H9 (cell line): ENCODE measurements at regions not wholly inside any gene's neighbourhood (a gene's known extent, or its start where the extent isn't known, plus 50 kb on each side); places are given as distances from the start of the nearest gene placed in this dataset.

Experiments
- DNase-seq: peaks from one replicate; pipeline ENCODE4 v3.0.0-alpha.2; 2017
- H2AFZ ChIP-seq: one replicate; pipeline ENCODE4 v1.6.1; 2013; ENCODE audit warnings: mild to moderate bottlenecking, low read length, control low read depth, moderate library complexity
- H2AK5ac ChIP-seq: 2 replicates; pipeline ENCODE4 v1.6.1; 2013; ENCODE audit warnings: low read length, control low read depth, mixed read lengths; ENCODE audit not compliant: insufficient read length
- H2BK120ac ChIP-seq: one replicate; pipeline ENCODE4 v1.6.1; 2013; ENCODE audit warnings: low read depth, mild to moderate bottlenecking, low read length, control low read depth, inconsistent platforms; ENCODE audit not compliant: poor library complexity, severe bottlenecking
- H2BK12ac ChIP-seq: 2 replicates; pipeline ENCODE4 v1.6.1; 2013; ENCODE audit warnings: low read length, control low read depth, mixed read lengths, low read depth; ENCODE audit not compliant: insufficient read length
- H2BK15ac ChIP-seq: 2 replicates; pipeline ENCODE4 v1.6.1; 2013; ENCODE audit warnings: low read depth, low read length, control low read depth
- H2BK20ac ChIP-seq: one replicate; pipeline ENCODE4 v1.6.1; 2013; ENCODE audit warnings: low read depth, mild to moderate bottlenecking, low read length, control low read depth, inconsistent platforms; ENCODE audit not compliant: poor library complexity, severe bottlenecking
- H2BK5ac ChIP-seq: 2 replicates; pipeline ENCODE4 v1.6.1; 2013; ENCODE audit warnings: low read length, control low read depth, mixed read lengths; ENCODE audit not compliant: insufficient read length
- H3K14ac ChIP-seq: 2 replicates; pipeline ENCODE4 v1.6.1; 2013; ENCODE audit warnings: low read length, control low read depth; ENCODE audit not compliant: insufficient read depth
- H3K18ac ChIP-seq: 2 replicates; pipeline ENCODE4 v1.6.1; 2013; ENCODE audit warnings: low read depth, mild to moderate bottlenecking, mixed read lengths, low read length, control low read depth; ENCODE audit not compliant: insufficient read length
- H3K23ac ChIP-seq: 2 replicates; pipeline ENCODE4 v1.6.1; 2013; ENCODE audit warnings: low read length, control low read depth, mixed read lengths, low read depth; ENCODE audit not compliant: insufficient read length
- H3K23me2 ChIP-seq: 2 replicates; pipeline ENCODE4 v1.6.1; 2013; ENCODE audit warnings: low read depth, mild to moderate bottlenecking, mixed read lengths, low read length, control low read depth; ENCODE audit not compliant: insufficient read length, poor library complexity, severe bottlenecking
- H3K27ac ChIP-seq: 2 replicates; pipeline ENCODE4 v1.5.1; 2013; ENCODE audit warnings: low read length, control low read depth, mixed read lengths, low read depth; ENCODE audit not compliant: insufficient read length
- H3K27me3 ChIP-seq: 2 replicates; pipeline ENCODE4 v1.6.1; 2013; ENCODE audit warnings: low read length, control low read depth, inconsistent platforms; ENCODE audit not compliant: insufficient read depth
- H3K4ac ChIP-seq: 2 replicates; pipeline ENCODE4 v1.6.1; 2013; ENCODE audit warnings: low read depth, mild to moderate bottlenecking, control low read depth, inconsistent platforms, low read length, moderate library complexity
- H3K4me1 ChIP-seq: 2 replicates; pipeline ENCODE4 v1.6.1; 2013; ENCODE audit warnings: low read length, control low read depth, inconsistent platforms; ENCODE audit not compliant: insufficient read depth
- H3K4me2 ChIP-seq: 2 replicates; pipeline ENCODE4 v1.6.1; 2013; ENCODE audit warnings: low read length, control low read depth, mixed read lengths; ENCODE audit not compliant: insufficient read length, insufficient read depth
- H3K56ac ChIP-seq: 2 replicates; pipeline ENCODE4 v1.6.1; 2013; ENCODE audit warnings: low read depth, mild to moderate bottlenecking, mixed read lengths, low read length, control low read depth; ENCODE audit not compliant: insufficient read length
- H3K79me1 ChIP-seq: 2 replicates; pipeline ENCODE4 v1.6.1; 2013; ENCODE audit warnings: low read depth, mild to moderate bottlenecking, moderate library complexity, low read length, control low read depth, inconsistent platforms; ENCODE audit not compliant: insufficient read depth, poor library complexity, severe bottlenecking
- H3K79me2 ChIP-seq: 2 replicates; pipeline ENCODE4 v1.6.1; 2013; ENCODE audit warnings: low read length, control low read depth, inconsistent platforms; ENCODE audit not compliant: insufficient read depth
- H3K9ac ChIP-seq: 2 replicates; pipeline ENCODE4 v1.6.1; 2013; ENCODE audit warnings: low read length, control low read depth, mixed read lengths; ENCODE audit not compliant: insufficient read length; ENCODE audit errors: extremely low read depth
- H3K9me3 ChIP-seq: one replicate; pipeline ENCODE4 v1.6.1; 2013; ENCODE audit warnings: low read depth, low read length, inconsistent platforms; ENCODE audit not compliant: control insufficient read depth
- H3T11ph ChIP-seq: one replicate; pipeline ENCODE4 v1.6.1; 2013; ENCODE audit warnings: mild to moderate bottlenecking, low read length, control low read depth, inconsistent platforms
- H4K20me1 ChIP-seq: one replicate; pipeline ENCODE4 v1.6.1; 2013; ENCODE audit not compliant: control insufficient read depth, insufficient read length, insufficient read depth
- H4K5ac ChIP-seq: 2 replicates; pipeline ENCODE4 v1.6.1; 2013; ENCODE audit warnings: low read depth, mild to moderate bottlenecking, mixed read lengths, low read length, control low read depth; ENCODE audit not compliant: insufficient read length
- H4K8ac ChIP-seq: replicated peaks from 2 replicates; pipeline ENCODE4 v1.6.1; 2013; ENCODE audit warnings: low read length, control low read depth, mixed read lengths, low read depth; ENCODE audit not compliant: insufficient read length
- H4K91ac ChIP-seq: 2 replicates; pipeline ENCODE4 v1.6.1; 2013; ENCODE audit warnings: low read depth, mild to moderate bottlenecking, moderate library complexity, mixed read lengths, low read length, control low read depth; ENCODE audit not compliant: insufficient read length
- H3K27ac Mint-ChIP-seq, 3 experiments: 2 replicates in 2 of 3; 3 replicates in 1 of 3; pipeline ENCODE4 v1.8.0; 2020 to 2021; ENCODE audit warnings: mixed read lengths in 3 of 3, mild to moderate bottlenecking in 1 of 3, moderate library complexity in 1 of 3
- H3K27me3 Mint-ChIP-seq: 2 replicates; pipeline ENCODE4 v1.8.0; 2021; ENCODE audit warnings: low read depth, mild to moderate bottlenecking, moderate library complexity, mixed read lengths
- H3K36me3 Mint-ChIP-seq, 3 experiments: 2 replicates in 2 of 3; 3 replicates in 1 of 3; pipeline ENCODE4 v1.8.0; 2020 to 2021; ENCODE audit warnings: low read depth in 3 of 3, mixed read lengths in 3 of 3; ENCODE audit not compliant: insufficient read depth in 1 of 3
- H3K4me1 Mint-ChIP-seq, 2 experiments: 2 replicates each; pipeline ENCODE4 v1.8.0; 2020; ENCODE audit warnings: mixed read lengths in 2 of 2
- H3K4me3 Mint-ChIP-seq, 2 experiments: 2 replicates in 1 of 2; 3 replicates in 1 of 2; pipeline ENCODE4 v1.8.0; 2020 to 2021; ENCODE audit warnings: mild to moderate bottlenecking in 2 of 2, mixed read lengths in 2 of 2, moderate library complexity in 1 of 2
- H3K9me3 Mint-ChIP-seq, 2 experiments: 2 replicates in 1 of 2; 3 replicates in 1 of 2; pipeline ENCODE4 v1.8.0; 2020; ENCODE audit warnings: mild to moderate bottlenecking in 2 of 2, mixed read lengths in 2 of 2, moderate library complexity in 1 of 2
- WGBS: extraction: QIAGEN DNeasy Blood & Tissue Kit; methylation state at CpG from one replicate; pipeline ENCODE4 v1.1.7; 2013; ENCODE audit warnings: missing lambda C conversion rate, low lambda C conversion rate, mixed read lengths; ENCODE audit not compliant: insufficient read length; ENCODE audit errors: extremely low coverage; 5-methylcytosine and 5-hydroxymethylcytosine counted together
- TF ChIP-seq, protein P1 (sequence below): fragments of 200-600 bp; sonication (generic); conservative IDR thresholded peaks from 3 replicates; pipeline ENCODE4 v1.8.0; 2021; ENCODE audit warnings: antibody characterized with exemption, mild to moderate bottlenecking

- H3K27ac Mint-ChIP-seq: no peak overlapping the region
- Histone ChIP-seq H4K5ac (no peak overlapping the region), H3K14ac (no peak overlapping the region; the same call in 1 of the 2 replicates), H3T11ph (no peak overlapping the region), H2BK20ac (no peak overlapping the region), H2BK12ac (no peak overlapping the region), H3K56ac (no peak overlapping the region), H2AFZ (no peak overlapping the region), H3K4me1 (no peaks in the 10 kb centered on the region), H3K27me3 (no peaks in the 10 kb centered on the region), H3K79me2 (no peaks in the 10 kb centered on the region), H3K23ac (no peak overlapping the region), H3K27ac (no peak overlapping the region), H2BK15ac (no peak overlapping the region), H3K9me3 (no peaks in the 10 kb centered on the region), H3K9ac (no peak overlapping the region), H3K79me1 (no peaks in the 10 kb centered on the region), H3K4me2 (no peak overlapping the region), H3K4ac (no peak overlapping the region), H3K23me2 (no peaks in the 10 kb centered on the region), H2AK5ac (no peak overlapping the region), H4K91ac (no peak overlapping the region), H2BK5ac (no peak overlapping the region), H3K18ac (no peak overlapping the region), H2BK120ac (no peak overlapping the region), H4K8ac (no peak overlapping the region), H4K20me1 (no peaks in the 10 kb centered on the region)
- no peaks in the 10 kb centered on the region for H3K4me1 Mint-ChIP-seq
- WGBS: no CpG with 5 or more reads among the region's 11 CpGs
- peaks cover 6% of the 10 kb centered on the region for H3K27me3 Mint-ChIP-seq
- TF ChIP-seq, protein P1, sequence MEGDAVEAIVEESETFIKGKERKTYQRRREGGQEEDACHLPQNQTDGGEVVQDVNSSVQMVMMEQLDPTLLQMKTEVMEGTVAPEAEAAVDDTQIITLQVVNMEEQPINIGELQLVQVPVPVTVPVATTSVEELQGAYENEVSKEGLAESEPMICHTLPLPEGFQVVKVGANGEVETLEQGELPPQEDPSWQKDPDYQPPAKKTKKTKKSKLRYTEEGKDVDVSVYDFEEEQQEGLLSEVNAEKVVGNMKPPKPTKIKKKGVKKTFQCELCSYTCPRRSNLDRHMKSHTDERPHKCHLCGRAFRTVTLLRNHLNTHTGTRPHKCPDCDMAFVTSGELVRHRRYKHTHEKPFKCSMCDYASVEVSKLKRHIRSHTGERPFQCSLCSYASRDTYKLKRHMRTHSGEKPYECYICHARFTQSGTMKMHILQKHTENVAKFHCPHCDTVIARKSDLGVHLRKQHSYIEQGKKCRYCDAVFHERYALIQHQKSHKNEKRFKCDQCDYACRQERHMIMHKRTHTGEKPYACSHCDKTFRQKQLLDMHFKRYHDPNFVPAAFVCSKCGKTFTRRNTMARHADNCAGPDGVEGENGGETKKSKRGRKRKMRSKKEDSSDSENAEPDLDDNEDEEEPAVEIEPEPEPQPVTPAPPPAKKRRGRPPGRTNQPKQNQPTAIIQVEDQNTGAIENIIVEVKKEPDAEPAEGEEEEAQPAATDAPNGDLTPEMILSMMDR: no peak
- no peak for DNase-seq
- H3K4me3 Mint-ChIP-seq: no peak overlapping the region
- H3K36me3 Mint-ChIP-seq: peaks cover 8 to 14% (median 8%) of the 10 kb centered on the region in 3 experiments
- H3K9me3 Mint-ChIP-seq: peaks cover 16 to 29% of the 10 kb centered on the region in 2 experiments
Observed at GRCh38 chr15:100705841-100706240, 103.5 kb downstream of the ASB7 start.
